GM21423 (cell line): ENCODE measurements at regions not wholly inside any gene's neighbourhood (a gene's known extent, or its start where the extent isn't known, plus 50 kb on each side); places are given as distances from the start of the nearest gene placed in this dataset.

Experiments used
- ATAC-seq: cut with Tn5 transposase; IDR thresholded peaks from one replicate; pipeline ENCODE4 v1.9.1; 2021; ENCODE audit warnings: mild to moderate bottlenecking, moderate library complexity; ENCODE audit not compliant: unreplicated experiment

GRCh38 chr13:81770868-81771505 is 1430.1 kb upstream of the SPRY2 start:
- ATAC-seq, result no peak

DNA sequence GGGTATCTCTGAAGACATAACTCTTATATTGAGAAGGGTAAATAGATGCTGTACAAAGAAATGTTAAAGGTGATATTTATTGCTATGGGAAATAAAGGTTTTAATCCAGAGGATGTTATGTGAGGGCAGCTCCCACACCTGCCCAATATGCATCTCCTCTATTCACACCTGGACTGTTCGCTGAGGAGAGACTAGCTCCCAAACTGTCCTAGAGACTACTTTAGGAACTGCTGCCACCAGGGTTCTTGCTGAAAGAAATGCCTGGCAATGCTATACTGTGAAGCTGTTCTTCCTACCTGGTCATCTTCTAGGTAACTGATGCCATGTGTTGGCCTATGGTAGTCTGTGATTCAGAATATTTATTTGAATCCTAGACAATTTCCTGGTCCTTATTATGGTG is 1421.5 kb upstream of the SPRY2 start:
- ATAC-seq, result no peak

- ATAC-seq, result no peak
Measured at GRCh38 chr13:81760316-81760715, 1419.4 kb upstream of the SPRY2 start.

DNA sequence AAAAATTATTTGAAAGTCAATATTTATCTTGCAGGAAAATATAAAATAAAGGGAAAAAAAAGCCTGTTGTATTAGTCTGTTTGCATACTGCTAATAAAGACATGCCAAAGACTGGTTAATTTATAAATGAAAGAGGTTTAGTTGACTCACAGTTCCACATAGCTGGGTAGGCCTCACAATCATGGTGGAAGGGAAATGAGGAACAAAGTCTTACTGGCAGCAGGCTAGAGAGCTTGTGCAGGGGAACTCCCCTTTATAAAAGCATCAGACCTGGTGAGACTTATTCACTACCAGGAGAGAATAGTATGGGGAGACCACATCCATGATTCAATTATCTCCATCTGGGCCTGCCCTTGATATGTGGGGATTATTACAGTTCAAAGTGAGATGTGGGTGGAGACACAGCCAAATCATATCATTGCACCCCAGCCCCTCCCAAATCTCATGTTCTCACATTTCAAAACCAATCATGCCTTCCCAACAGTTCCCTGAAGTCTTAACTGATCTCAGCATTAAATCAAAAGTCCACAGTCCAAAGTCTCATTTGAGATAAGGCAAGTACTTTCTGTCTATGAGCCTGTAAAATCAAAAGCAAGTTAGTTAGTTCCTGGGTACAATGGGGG is 1416.5 kb upstream of the SPRY2 start:
- ATAC-seq, result no peak

DNA sequence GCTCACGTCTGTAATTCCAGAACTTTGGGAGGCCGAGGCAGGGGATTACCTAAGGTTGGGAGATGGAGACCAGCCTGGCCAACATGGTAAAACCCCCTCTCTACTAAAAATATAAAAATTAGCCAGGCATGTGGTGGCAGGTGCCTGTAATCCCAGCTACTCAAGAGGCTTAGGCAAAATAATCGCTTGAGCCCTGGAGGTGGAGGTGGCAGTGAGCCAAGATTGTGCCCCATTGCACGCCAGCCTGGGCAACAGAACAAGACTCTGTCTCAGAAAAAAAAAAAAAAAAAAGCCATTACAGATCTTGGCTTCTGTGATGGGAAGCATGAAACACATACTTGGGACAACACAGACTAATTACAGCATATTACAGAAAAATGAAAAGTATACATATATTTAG is 1404.5 kb upstream of the SPRY2 start:
- no peak for ATAC-seq

GRCh38 chr13:81738364-81738763 is 1397.4 kb upstream of the SPRY2 start:
- ATAC-seq, result no peak

- no peak for ATAC-seq
Measured at GRCh38 chr13:81726037-81726726, 1385.3 kb upstream of the SPRY2 start.

GRCh38 chr13:81722456-81722855 is 1381.5 kb upstream of the SPRY2 start:
- ATAC-seq, result no peak

- no peak for ATAC-seq
Measured at GRCh38 chr13:81721400-81721799, 1380.5 kb upstream of the SPRY2 start.

DNA sequence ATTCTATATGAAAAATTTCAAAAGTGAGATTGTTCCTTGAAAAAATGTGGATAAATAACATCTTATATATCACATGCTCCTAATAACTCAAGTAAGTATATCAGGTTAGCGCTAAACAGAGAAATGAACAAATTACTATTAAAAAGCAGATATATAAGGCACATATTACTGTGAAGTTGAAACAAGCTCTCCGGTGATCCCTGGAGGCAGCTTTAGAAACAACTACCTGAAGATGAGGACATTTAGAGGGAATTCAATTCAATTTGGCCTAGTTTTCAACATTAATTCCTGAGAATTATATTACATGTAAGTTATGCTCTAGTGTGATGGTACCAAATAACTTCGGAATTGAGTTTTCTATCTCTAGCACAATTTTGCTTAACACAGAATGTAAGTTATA is 1373.6 kb upstream of the SPRY2 start:
- no peak for ATAC-seq

DNA sequence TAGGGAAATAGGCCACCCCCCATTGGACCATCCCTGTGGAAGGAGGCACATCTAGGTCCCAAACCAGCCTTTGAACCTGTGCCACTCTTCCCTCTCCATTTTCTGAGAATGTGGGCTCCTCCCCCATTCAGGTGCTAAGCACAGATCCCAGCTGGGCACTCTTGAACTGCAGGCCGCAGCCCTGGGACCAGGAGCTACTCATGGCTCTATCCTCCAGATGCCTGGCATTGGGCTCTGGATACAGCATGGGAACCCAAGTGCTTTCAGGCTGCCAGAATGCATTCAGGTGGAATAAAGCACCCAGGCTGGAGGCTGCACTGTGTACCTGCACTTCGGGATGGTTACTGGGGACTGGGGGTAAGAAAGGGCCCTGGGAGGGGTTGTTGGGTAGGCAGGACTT is 1372.3 kb upstream of the SPRY2 start:
- no peak for ATAC-seq

DNA sequence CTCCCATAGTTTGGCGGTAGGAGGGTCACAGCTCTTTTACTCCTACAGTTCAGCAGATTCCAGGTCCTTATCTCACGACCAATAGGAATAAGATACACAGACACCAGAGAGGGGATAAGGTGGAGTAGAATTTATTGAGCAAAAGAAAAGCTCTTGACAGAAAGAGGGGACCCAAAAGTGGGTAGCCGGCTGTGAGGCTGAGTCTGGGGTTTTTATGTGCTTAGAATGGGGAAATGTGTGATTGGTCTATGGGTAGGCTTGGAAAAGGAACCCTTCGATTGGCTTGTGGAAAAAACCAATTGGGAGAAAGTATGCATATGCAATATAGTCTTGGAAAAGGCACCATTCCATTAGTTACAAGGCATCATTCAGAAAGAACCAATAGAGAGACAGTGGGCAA is 1356.9 kb upstream of the SPRY2 start:
- no peak for ATAC-seq

GRCh38 chr13:81686877-81687276 is 1346.0 kb upstream of the SPRY2 start:
- ATAC-seq, result no peak

- no peak for ATAC-seq
Measured at GRCh38 chr13:81683521-81683920, 1342.6 kb upstream of the SPRY2 start.

DNA sequence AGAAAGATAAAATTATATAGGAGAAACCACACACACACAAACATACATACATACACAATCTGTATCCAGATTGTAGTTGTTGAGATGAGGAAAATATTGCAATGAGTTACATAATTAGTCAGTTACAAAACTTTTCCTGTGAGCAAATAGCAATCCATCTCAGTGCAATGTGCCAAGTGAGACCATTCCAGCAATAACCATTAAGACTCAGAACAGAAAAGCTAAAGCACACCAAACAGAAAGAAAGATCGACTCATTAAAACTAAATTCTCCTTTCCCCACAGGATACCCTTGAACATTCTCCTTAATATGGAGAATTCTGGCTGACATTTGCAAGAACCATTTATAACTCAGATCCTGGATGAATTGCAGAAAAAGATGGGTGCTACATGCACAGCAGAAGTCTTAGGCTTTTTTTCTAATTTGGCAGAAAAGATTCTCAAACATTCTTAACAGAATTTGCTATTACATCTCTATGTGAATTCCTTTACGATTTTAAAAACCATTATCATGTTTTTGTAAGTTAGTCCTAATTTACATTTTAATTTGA is 1341.2 kb upstream of the SPRY2 start:
- ATAC-seq, result no peak

DNA sequence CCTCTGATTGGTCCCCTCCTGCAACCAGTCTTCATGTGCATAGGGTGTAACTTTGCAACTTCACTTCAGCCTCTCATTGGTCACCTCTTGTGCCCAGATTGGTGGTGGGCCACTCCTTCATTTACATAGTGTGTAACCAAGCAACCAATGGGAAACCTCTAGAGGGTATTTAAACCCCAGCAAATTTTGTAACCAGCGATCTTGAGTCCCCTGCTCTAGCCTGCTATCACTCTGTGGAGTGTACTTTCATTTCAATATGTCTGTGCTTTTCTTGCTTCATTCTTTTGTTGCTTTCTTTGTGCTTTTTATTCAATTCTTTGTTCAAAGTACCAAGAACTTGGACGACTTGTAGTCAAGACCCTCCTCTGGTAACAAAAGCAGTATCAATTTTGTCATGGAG is 1336.9 kb upstream of the SPRY2 start:
- no peak for ATAC-seq

DNA sequence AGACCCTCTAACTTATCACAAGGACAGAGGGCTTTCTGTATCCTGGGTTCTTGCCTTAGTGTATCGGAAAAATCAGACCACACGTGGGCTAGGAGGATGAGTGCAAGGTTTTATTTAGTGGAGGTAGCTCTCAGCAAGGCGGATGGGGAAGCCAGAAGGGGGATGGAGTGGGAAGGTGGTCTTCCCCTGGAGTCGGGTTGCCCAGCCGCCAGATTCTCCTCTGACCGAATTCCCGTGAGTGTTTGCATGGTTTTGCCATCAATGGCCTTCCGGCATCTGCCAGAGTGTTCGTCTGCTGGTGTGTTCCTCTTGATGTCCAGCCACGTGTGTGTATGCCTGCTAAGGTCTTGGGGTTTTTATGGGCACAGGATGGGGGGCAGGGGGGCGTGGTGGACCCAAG is 1335.1 kb upstream of the SPRY2 start:
- ATAC-seq, result no peak

DNA sequence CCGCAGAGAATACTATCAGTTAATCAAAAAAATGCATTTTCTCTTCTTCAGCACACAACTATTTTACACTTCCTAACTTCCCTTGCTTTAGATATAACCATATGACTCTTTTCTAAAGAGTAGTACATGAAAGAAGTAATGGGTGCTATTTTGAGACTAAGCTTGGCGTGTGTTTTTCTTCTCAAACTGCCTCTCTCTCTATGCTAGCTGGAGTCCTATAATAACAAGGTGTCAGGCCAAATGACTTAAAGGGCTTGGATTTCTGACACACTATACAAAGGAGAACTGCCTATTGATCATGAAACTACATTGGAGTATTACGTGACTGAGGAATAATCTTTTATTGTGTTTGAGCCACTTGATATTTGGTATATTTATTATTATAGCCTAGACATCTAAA is 1330.1 kb upstream of the SPRY2 start:
- ATAC-seq, result no peak

DNA sequence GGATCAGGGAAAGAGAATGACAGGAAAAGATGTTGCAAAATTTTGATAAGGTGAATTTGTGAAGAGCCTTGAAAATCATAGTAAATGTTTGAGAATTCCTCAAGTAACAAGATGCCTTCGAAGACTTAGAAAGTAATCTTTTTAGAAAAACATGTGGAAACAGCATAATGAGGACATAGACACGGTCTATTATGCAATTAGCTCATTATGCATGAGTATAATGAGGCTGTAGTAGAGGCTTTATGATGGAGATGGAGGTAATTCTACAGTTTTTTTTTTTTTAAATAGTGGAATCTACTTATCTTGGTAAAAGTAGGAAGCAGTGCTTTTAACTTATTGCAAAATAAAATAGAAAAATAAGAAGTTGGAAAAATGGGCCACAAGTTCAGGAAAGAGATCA is 1329.1 kb upstream of the SPRY2 start:
- no peak for ATAC-seq

DNA sequence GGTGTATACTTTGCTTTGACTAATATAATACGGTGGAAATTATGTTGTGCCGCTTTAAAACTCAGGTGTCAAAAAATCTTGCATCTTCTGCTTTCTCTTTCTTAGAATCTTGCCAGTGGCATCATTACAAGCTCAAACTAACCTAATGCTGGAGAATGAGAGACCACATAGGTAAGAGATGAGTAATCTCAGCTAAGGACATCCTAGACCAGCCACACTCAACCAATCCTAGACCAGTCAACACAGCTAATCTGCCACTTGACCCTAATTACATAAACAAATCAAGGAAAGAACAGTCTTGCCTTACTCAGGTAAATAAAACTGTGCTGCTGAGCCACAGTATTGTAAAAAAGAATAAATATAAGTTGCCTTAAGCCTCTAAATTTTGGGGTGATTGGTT is 1323.9 kb upstream of the SPRY2 start:
- no peak for ATAC-seq

GRCh38 chr13:81659984-81660383 is 1319.1 kb upstream of the SPRY2 start:
- no peak for ATAC-seq
